22Rv1 (cell line): ENCODE measurements at regions not wholly inside any gene's neighbourhood (a gene's known extent, or its start where the extent isn't known, plus 50 kb on each side); places are given as distances from the start of the nearest gene placed in this dataset.

Experiments used
- CTCF ChIP-seq: fragments of 450-650 bp; IDR thresholded peaks from 2 replicates; pipeline ENCODE4 v1.5.1; 2017; ENCODE audit warnings: mild to moderate bottlenecking
- ZFX ChIP-seq: fragments of 450-650 bp; IDR thresholded peaks from 2 replicates; pipeline ENCODE4 v1.6.1; 2017; ENCODE audit warnings: antibody characterized with exemption, borderline replicate concordance

GRCh38 chr21:31395268-31395667 is 51.2 kb upstream of the TIAM1 start:
- TF ChIP-seq CTCF, result no peak
- no peak for TF ChIP-seq ZFX
